ENCODE measurements at regions not wholly inside any gene's neighbourhood (a gene's known extent, or its start where the extent isn't known, plus 50 kb on each side); places are given as distances from the start of the nearest gene placed in this dataset.

- peak; percentile 64 for DNase-seq
These were observed 57.4 kb upstream of the LAPTM4A start for GRCh38 chr2:20108655-20109396.

- DNase-seq = no peak
These were observed 56.3 kb upstream of the LAPTM4A start for GRCh38 chr2:20107776-20108175.

GRCh38 chr2:20107352-20107751, 55.9 kb upstream of the LAPTM4A start:
- no peak for DNase-seq

GRCh38 chr2:20106746-20107145, 55.3 kb upstream of the LAPTM4A start:
- peak; percentile 25 for DNase-seq

GRCh38 chr2:20104900-20105545, 53.6 kb upstream of the LAPTM4A start:
- DNase-seq = no peak

- peak; percentile 26 for DNase-seq
These were observed 52.1 kb upstream of the LAPTM4A start for GRCh38 chr2:20103530-20103929.

Data from suppressor macrophage treated with lipopolysaccharide for 4 hours (primary cell).